ENCODE measurements at regions not wholly inside any gene's neighbourhood (a gene's known extent, or its start where the extent isn't known, plus 50 kb on each side); places are given as distances from the start of the nearest gene placed in this dataset.
"Not testable (repeated sequence)": the region's sequence is repeated elsewhere in the genome, so short reads cannot be mapped to it uniquely, and the experiment has no call there.

GRCh38 chr13:65829241-65830008 is 1400.7 kb downstream of the PCDH9 start:
- DNase-seq (ENCODE audit: low read depth in 2 of 2): no peak

DNA sequence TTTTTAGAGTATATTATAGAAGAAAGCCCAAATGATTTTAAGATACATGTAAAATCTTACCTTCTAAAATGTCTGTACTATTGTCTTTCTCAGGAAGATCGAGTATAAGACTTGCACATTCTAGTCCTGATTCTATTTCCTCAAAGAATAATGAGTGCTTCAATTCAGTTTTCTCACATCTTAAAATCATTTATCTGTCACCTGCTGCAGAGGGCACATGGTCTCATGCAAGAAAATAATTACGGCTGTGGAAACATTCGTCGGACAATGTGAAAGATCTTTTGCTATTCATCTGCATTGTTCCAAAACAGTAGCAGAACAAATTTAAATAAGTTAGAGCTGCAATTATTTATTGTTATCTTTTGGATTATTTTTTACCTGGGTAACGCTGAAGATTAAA is 1403.5 kb downstream of the PCDH9 start:
- no peak for DNase-seq (ENCODE audit: low read depth in 2 of 2)

GRCh38 chr13:65825039-65825438 is 1405.1 kb downstream of the PCDH9 start:
- peak in 1 of 2 donors; percentile 61 for DNase-seq (ENCODE audit: low read depth in 2 of 2)

DNA sequence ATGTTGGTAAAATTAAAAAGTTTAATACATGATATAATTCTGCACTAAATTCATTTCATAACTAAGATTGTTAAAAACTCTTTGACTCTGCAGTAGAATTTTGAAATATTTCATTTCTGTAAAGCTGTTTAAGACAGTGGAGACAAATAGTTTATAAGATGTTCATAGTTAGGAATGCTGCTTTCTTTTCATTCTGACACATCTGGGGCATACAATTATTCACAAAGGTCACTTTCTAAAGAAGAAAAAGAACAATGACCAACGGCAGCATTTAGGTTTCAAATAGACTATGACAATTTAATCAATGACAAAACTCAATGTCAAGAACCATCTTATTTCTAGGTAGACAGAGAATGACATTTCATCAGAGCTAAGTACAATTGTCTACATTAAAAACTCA is 1422.1 kb downstream of the PCDH9 start:
- DNase-seq (ENCODE audit: low read depth in 2 of 2): peak in 1 of 2 donors; percentile 64

DNA sequence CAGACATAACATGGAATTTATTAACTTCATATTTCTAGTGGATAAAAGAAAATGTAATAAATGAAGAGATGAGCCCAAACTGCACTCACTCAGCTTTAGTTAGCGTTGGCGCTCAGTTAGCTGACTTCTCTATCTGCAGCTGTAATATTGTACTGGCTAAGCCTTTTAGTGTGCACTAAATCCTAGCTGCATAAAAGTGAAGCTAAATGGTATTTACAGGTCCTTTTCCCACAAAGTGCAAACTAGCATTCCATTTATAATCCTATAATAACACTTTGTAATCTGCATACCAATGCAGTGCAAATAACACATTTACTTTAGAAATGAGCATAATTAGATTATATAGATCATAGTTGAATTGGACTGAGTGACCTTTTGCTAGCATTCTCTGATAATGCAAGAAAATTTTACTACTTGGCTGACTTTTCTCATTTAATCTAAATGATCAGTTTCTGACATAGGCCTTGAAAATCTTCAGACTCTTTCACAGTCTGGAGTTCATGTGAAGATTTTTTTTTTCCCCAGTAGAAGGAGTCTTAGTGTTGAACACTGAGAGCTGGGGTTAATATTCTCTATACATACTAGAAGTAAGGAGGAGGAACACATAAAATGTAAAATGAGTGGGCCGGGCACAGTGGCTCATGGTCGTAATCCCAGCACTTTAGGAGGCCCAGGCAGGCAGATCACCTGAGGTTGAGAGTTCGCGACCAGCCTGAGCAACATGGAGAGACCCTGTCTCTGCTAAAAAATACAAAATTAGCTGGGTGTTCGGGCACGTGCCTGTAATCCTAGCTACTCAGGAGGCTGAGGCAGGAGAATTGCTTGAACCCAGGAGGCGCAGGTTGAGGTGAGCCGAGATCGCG is 1426.4 kb downstream of the PCDH9 start:
- no peak for DNase-seq (ENCODE audit: low read depth in 2 of 2)

DNA sequence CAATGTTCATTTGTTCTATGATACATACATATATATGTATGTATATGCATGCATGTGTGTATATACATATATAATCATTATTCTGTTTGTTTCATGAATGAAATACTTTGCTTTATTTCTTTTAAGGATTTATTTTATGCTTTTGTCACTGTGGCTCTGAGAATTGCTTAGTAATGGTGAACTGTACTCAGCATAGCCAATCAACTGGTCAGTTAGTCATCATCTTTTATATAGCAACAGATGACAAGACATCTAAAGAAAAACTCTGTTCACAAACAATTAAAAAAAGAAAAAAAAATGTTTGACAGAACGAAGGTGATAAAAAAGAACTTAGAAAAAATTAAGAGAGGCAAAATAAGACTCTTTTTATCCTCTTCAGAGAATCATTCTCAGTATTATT is 1440.3 kb downstream of the PCDH9 start:
- DNase-seq (ENCODE audit: low read depth in 2 of 2): peak in 1 of 2 donors; percentile 55

- DNase-seq (ENCODE audit: low read depth in 2 of 2): no peak
Measured at GRCh38 chr13:65787082-65787481, 1443.1 kb downstream of the PCDH9 start.

DNA sequence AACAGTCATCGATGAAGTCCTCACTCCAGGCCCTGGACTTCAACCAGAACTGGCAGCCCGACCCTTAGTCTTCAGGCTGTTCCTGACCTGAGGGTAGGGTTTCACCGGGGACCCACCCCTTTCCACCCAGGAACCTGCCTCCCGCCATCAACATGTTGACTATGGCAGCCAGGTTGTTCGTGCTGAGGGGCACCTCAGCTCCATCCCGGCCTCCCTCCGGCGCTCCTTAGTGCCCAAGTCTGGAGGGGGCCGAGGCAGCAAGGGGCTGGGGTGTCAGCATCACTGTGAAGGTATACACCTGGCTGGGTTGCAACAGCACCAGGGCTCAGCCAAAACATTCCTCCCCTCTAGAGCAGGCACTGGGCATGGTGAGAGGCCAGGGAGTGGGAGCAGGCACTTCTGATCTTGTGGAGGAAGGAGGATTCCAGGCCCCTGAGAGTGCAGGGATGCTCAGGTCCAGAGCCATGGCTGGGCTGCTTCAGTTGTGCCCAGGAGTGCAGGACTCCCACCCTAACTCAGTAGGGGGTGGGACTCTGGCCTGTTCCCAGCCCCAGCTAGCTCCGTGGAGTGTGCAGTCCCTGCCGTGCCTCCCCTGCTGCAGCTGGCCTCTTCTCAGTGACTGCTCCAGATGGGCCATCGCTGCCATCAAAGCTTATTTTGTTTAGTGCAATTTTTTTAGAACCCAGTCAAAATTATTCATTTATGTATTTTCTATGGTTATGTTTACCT is 1445.9 kb downstream of the PCDH9 start:
- DNase-seq (ENCODE audit: low read depth in 2 of 2): no peak

GRCh38 chr13:65783383-65783782 is 1446.8 kb downstream of the PCDH9 start:
- DNase-seq (ENCODE audit: low read depth in 2 of 2): no peak

DNA sequence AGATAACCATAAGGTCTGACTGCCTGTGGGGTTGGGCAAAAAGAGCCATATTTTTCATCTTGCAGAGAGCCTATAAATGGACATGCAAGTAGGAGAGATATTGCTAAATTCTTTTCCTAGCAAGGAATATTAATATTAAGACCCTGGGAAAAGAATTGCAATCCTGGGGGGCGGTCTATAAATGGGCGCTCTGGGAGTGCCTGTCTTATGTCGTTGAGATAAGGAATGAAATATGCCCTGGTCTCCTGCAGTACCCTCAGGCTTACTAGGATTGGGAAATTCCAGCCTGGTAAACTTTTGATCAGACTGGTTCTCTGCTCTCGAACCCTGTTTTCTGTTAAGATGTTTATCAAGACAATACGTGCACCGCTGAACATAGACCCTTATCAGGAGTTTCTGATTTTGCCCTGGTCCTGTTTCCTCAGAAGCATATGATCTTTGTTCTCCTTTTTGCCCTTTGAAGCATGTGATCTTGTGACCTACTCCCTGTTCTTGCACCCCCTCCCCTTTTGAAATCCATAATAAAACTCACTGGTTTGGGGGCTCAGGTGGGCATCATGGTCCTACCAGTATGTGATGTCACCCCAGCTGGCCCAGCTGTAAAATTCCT is 1458.3 kb downstream of the PCDH9 start:
- not testable (repeated sequence) for DNase-seq (ENCODE audit: low read depth in 2 of 2)

GRCh38 chr13:65768545-65768944 is 1461.6 kb downstream of the PCDH9 start:
- DNase-seq (ENCODE audit: low read depth in 2 of 2): no peak

GRCh38 chr13:65763811-65764210 is 1466.3 kb downstream of the PCDH9 start:
- no peak for DNase-seq (ENCODE audit: low read depth in 2 of 2)

DNA sequence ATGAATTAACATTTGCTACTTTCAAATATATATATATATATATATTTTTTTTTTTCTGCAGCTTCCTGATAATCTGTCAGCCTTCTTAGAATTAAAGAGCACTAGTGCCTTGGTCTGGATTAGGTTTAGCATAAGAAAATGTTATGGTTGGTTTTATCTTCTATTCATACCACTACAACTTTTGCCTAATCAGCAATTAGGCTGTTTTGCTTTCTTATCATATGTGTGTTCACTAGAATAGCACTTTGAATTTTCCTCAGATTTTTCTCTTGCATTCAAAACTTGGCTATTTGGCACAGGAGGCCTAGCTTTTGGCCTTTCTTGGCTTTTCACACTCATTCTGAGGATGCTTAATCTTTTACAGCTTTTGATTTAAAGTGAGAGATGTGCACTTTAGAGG is 1468.1 kb downstream of the PCDH9 start:
- no peak for DNase-seq (ENCODE audit: low read depth in 2 of 2)

DNA sequence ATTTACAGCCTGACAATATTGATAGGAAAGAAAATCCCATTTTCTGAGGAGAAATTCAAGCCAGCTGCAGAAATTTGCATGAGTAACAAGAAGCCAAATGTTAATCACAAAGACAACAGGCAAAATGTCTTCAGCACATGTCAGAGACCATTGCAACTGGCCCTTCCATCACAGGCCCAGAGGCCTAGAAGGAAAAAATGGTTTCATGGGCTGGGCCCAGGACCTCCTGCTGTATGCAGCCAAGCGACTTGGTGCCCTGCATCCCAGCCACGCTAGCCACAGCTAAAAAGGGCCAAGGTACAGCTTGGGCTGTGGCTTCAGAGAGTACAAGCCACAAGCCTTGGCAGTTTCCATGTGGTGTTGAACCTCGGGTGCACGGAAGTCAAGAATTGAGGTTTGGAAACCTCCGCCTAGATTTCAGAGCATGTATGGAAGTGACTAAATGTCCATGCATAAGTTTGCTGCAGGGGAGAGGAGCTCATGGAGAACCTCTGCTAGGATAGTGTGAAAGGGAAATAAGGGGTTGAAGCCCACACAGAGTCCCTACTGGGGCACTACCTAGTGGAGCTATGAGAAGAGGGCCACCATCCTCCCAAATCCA is 1474.0 kb downstream of the PCDH9 start:
- DNase-seq (ENCODE audit: low read depth in 2 of 2): no peak

- DNase-seq (ENCODE audit: low read depth in 2 of 2): no peak
Measured at GRCh38 chr13:65748227-65748626, 1481.9 kb downstream of the PCDH9 start.

DNA sequence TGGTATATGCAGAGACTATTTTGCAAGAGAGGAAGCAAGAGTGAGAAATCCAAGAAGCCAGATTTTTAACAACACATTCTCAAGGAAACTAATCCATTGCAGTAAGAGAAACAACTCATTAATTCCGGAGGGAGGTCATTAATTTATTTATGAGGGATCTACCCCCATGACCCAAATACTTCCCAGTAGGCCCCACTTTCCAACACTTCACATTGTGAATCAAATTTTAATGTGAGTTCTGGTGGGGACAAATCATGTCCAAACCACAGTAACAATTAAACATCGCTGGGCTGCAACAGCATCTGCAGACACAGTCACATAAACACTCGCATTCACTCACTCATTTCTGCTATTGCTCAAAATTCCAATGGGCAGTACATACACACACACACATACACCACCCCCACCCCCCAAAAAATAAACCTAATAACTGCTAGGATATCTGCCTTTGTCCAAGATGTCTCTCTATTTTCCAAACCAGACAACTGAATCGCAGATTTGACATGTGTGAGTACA is 1483.7 kb downstream of the PCDH9 start:
- DNase-seq (ENCODE audit: low read depth in 2 of 2): no peak

DNA sequence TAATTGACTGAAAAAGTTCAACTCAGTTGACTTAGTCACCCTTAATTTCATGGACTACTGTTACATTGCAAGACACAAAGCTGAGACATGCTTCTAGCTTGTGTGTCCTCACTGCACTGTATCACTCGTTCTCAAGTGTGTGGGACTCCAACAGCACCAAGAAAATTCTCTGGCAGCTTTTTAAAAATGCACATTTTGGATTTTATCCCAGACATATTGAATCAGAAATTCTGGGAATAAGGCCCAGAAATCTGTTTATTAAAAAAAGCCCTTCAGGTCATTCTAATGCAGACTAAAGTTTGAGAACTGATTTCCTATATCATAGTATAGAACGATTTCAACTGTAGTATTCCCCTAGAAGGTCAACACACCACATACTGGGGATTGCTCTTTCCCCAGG is 1485.3 kb downstream of the PCDH9 start:
- no peak for DNase-seq (ENCODE audit: low read depth in 2 of 2)

DNA sequence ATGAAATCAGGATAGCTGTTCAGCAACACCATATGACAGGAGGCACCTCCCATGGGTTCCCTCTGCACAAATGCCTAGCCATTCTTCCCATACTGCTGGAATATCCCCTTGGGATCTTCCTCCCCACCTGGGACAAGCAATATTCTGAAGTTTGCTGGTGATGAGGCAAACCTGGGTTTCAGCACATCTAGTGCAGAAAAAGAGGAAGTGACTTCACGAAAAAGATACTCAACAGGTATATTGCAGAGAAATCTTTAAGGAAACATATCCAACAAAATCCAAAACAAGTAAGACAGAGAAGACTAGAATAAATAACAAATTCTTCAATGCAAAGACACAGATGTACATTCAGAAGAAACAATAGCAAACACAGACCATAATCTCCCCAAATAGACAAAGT is 1497.0 kb downstream of the PCDH9 start:
- no peak for DNase-seq (ENCODE audit: low read depth in 2 of 2)

DNA sequence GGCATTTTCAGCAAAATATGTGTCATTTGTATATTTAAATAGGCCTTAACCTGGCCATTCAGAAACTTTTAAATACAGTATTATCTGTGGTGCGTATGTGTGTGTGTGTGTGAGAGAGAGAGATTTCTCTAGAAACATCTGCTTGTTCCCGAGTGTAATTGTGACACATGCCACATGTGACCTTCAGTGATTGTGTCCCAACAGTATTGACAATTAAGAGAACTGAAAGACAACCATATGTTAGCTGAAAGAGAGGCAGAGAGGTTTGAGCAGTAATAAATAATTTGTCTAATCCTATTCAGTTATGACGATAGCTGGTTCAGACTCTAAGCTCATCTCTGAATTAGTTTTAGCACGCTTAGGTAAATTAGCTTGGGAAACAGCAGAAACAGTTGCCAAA is 1503.1 kb downstream of the PCDH9 start:
- DNase-seq (ENCODE audit: low read depth in 2 of 2): no peak

GRCh38 chr13:65725006-65725405 is 1505.1 kb downstream of the PCDH9 start:
- no peak for DNase-seq (ENCODE audit: low read depth in 2 of 2)

GRCh38 chr13:65724226-65724625 is 1505.9 kb downstream of the PCDH9 start:
- DNase-seq (ENCODE audit: low read depth in 2 of 2): peak; percentile 44 to 54
